DND-41 (cell line): ENCODE measurements at regions not wholly inside any gene's neighbourhood (a gene's known extent, or its start where the extent isn't known, plus 50 kb on each side); places are given as distances from the start of the nearest gene placed in this dataset.

ENCODE experiments used
- ATAC-seq: fragments of 200-7000 bp; cut with Tn5 transposase; 3 replicates; pipeline ENCODE4 v1.9.1; 2021; ENCODE audit warnings: low read depth; ENCODE audit not compliant: insufficient read depth
- DNase-seq: peaks from one replicate; pipeline ENCODE4 v3.0.0-alpha.2; 2020
- H2AFZ ChIP-seq: 2 replicates; pipeline ENCODE4 v1.6.0; 2012; ENCODE audit warnings: low read depth, low read length
- H3K27ac ChIP-seq: 2 replicates; pipeline ENCODE4 v1.5.1; 2012; ENCODE audit warnings: low read length, inconsistent platforms
- H3K27me3 ChIP-seq: fragments of 200-600 bp; sonication (generic); 2 replicates; pipeline ENCODE4 v1.6.0; 2012; ENCODE audit warnings: low read length, mild to moderate bottlenecking, inconsistent platforms; ENCODE audit not compliant: insufficient read depth, poor library complexity
- H3K36me3 ChIP-seq: 2 replicates; pipeline ENCODE4 v1.5.1; 2012; ENCODE audit warnings: low read length, inconsistent platforms; ENCODE audit not compliant: insufficient read depth
- H3K4me1 ChIP-seq: 2 replicates; pipeline ENCODE4 v1.5.1; 2012; ENCODE audit warnings: mild to moderate bottlenecking, low read length; ENCODE audit not compliant: insufficient read depth
- H3K4me2 ChIP-seq: 2 replicates; pipeline ENCODE4 v1.6.0; 2012; ENCODE audit warnings: mild to moderate bottlenecking, moderate library complexity, low read length, inconsistent platforms; ENCODE audit not compliant: insufficient read depth
- H3K4me3 ChIP-seq, 2 experiments: fragments of 200-600 bp in 1 of 2; shearing (Covaris generic) in 1 of 2; 2 replicates each; pipeline ENCODE4 v1.5.1; 2012 to 2016; ENCODE audit warnings: inconsistent platforms in 2 of 2, low read length in 2 of 2, mild to moderate bottlenecking in 2 of 2, low read depth in 1 of 2, moderate library complexity in 1 of 2
- H3K79me2 ChIP-seq: 2 replicates; pipeline ENCODE4 v1.6.0; 2012; ENCODE audit warnings: low read length, inconsistent platforms; ENCODE audit not compliant: insufficient read depth
- H3K9ac ChIP-seq: 2 replicates; pipeline ENCODE4 v1.6.0; 2012; ENCODE audit warnings: low read depth, mild to moderate bottlenecking, inconsistent platforms, low read length, moderate library complexity
- H3K9me3 ChIP-seq: 2 replicates; pipeline ENCODE4 v1.5.1; 2012; ENCODE audit warnings: low read length, moderate library complexity, mild to moderate bottlenecking, inconsistent platforms; ENCODE audit not compliant: insufficient read depth, severe bottlenecking
- H4K20me1 ChIP-seq: 2 replicates; pipeline ENCODE4 v1.6.0; 2012; ENCODE audit warnings: low read length; ENCODE audit not compliant: insufficient read depth
- EZH2 ChIP-seq: IDR thresholded peaks from 3 replicates; pipeline ENCODE4 v1.6.1; 2012; ENCODE audit warnings: borderline replicate concordance, low read depth, mild to moderate bottlenecking, moderate library complexity, low read length, inconsistent platforms; ENCODE audit not compliant: severe bottlenecking
- TF ChIP-seq, protein P1 (sequence below): IDR thresholded peaks from 2 replicates; pipeline ENCODE4 v1.5.1; 2012; ENCODE audit warnings: borderline replicate concordance, low read length, moderate library complexity, mild to moderate bottlenecking; ENCODE audit not compliant: poor library complexity, severe bottlenecking; ENCODE audit errors: extremely low read depth

DNA sequence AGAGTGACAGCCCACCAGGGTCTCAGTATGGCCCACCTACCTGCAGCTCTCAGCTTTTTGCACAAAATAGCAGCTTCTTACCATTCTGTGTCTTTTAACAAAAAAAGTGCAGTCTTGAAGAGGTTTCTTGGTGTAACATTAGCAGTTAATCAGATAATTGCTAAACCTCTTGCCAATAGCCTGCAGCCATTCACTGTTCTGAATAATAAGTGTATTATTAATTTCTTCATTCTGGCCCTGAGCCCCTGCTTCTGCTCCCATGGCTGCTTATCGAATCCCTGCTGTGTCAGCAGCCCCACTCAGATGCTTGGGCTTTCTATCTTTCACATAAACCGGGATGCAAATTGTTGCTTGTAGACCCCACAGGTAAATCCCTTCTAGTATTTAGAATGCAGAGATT lies 485.9 kb downstream of the CAAP1 start:
- Histone ChIP-seq H3K36me3 (no peaks in the 10 kb centered on the region), H3K9me3 (no peaks in the 10 kb centered on the region), H2AFZ (no peak overlapping the region), H3K27me3 (no peaks in the 10 kb centered on the region), H3K9ac (no peak overlapping the region), H3K4me3 (no peak overlapping the region), H3K4me1 (no peaks in the 10 kb centered on the region), H3K79me2 (no peaks in the 10 kb centered on the region), H3K27ac (no peak overlapping the region), H4K20me1 (no peaks in the 10 kb centered on the region), H3K4me2 (no peak overlapping the region)
- no peak for ATAC-seq
- no peak for DNase-seq
- no peak for TF ChIP-seq EZH2

DNA sequence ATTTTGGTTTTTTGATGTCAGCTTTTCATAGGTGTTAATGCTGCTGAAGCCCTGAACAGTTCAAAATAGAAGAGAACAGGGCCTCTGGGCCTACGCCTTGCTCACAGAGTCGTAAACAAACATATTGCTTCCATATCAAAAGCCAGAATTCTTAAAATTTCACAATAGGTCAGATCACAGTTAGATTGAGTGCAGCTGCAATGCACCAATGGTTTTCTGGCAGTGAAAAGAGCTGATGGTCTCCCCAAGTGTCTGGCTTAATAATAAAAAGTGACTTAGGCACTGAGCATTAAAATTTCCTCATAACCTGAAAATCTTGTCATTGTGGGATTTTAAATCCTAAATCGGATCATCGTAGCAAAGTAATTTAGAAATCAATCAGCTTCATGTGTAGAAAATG lies 493.0 kb downstream of the CAAP1 start:
- no peaks in the 10 kb centered on the region for H3K9me3 ChIP-seq
- no peak overlapping the region for H3K4me3 ChIP-seq
- no peaks in the 10 kb centered on the region for H3K27me3 ChIP-seq
- no peaks in the 10 kb centered on the region for H3K79me2 ChIP-seq
- H3K4me2 ChIP-seq = no peak overlapping the region
- no peaks in the 10 kb centered on the region for H3K4me1 ChIP-seq
- H3K27ac ChIP-seq = no peak overlapping the region
- no peaks in the 10 kb centered on the region for H3K36me3 ChIP-seq
- no peak overlapping the region for H2AFZ ChIP-seq
- TF ChIP-seq, protein P1, sequence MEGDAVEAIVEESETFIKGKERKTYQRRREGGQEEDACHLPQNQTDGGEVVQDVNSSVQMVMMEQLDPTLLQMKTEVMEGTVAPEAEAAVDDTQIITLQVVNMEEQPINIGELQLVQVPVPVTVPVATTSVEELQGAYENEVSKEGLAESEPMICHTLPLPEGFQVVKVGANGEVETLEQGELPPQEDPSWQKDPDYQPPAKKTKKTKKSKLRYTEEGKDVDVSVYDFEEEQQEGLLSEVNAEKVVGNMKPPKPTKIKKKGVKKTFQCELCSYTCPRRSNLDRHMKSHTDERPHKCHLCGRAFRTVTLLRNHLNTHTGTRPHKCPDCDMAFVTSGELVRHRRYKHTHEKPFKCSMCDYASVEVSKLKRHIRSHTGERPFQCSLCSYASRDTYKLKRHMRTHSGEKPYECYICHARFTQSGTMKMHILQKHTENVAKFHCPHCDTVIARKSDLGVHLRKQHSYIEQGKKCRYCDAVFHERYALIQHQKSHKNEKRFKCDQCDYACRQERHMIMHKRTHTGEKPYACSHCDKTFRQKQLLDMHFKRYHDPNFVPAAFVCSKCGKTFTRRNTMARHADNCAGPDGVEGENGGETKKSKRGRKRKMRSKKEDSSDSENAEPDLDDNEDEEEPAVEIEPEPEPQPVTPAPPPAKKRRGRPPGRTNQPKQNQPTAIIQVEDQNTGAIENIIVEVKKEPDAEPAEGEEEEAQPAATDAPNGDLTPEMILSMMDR = no peak
- no peak for TF ChIP-seq EZH2
- no peak for DNase-seq
- no peak for ATAC-seq
- no peak overlapping the region for H3K9ac ChIP-seq
- no peaks in the 10 kb centered on the region for H4K20me1 ChIP-seq

DNA sequence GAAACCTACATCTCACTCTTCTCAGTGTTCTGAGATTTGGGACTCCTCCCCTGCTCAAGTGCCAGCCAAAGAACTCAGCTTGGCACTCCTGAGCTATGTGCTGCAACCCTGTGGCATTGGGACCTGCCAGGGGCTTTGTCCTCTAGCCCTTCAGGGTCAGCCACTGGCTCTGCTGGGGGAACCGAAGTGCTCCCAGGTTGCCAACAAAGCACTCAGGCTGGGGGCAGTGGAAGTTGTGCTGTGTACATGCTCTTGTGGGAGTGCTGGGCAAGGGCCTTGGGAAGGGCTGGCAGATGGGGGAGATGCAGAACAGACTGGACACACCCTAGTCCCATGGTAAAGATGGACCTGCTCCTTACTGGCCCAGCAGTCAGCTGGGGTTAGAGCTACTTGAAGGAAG lies 498.6 kb downstream of the CAAP1 start:
- TF ChIP-seq, protein P1 = no peak
- TF ChIP-seq EZH2 = no peak
- H4K20me1 ChIP-seq = no peaks in the 10 kb centered on the region
- no peak for ATAC-seq

DNA sequence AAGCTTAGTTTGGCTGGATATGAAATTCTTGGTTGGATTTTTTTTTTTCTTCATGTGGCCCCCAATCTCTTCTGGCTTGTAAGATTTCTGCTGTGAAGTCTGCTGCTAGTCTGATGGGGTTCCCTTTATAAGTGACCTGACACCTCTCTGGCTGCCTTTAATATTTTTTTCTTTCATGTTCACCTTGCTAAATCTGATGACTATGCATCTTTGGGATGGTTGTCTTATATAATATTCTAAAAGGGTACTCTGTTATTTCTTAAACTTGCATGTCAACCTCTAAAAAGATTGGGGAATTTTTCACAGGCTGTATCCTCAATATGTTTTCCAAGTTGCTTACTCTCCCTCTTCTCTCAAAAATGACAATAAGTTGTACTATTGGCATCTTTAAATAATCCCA lies 500.0 kb downstream of the CAAP1 start:
- H2AFZ ChIP-seq = no peak overlapping the region
- H3K9me3 ChIP-seq = peaks cover 3% of the 10 kb centered on the region
- no peak for TF ChIP-seq EZH2
- TF ChIP-seq, protein P1 = no peak
- no peak overlapping the region for H3K4me3 ChIP-seq
- H3K9ac ChIP-seq = no peak overlapping the region
- no peak overlapping the region for H3K4me2 ChIP-seq
- H3K27ac ChIP-seq = no peak overlapping the region
- no peak for ATAC-seq
- H3K79me2 ChIP-seq = no peaks in the 10 kb centered on the region
- no peak for DNase-seq
- H4K20me1 ChIP-seq = no peaks in the 10 kb centered on the region
- H3K36me3 ChIP-seq = no peaks in the 10 kb centered on the region
- no peaks in the 10 kb centered on the region for H3K27me3 ChIP-seq
- H3K4me1 ChIP-seq = no peaks in the 10 kb centered on the region

More for the DNA sequence above, 498.6 kb downstream of the CAAP1 start:
- Histone ChIP-seq H3K27ac (no peak overlapping the region), H3K4me3 (no peak overlapping the region), H3K27me3 (no peaks in the 10 kb centered on the region), H3K79me2 (no peaks in the 10 kb centered on the region), H3K9me3 (peaks cover 3% of the 10 kb centered on the region), H3K4me2 (no peak overlapping the region), H3K36me3 (no peaks in the 10 kb centered on the region), H3K4me1 (no peaks in the 10 kb centered on the region), H2AFZ (no peak overlapping the region), H3K9ac (no peak overlapping the region)
- no peak for DNase-seq
